H1 (cell line): ENCODE measurements at regions not wholly inside any gene's neighbourhood (a gene's known extent, or its start where the extent isn't known, plus 50 kb on each side); places are given as distances from the start of the nearest gene placed in this dataset.

Experiments used
- CBX5 ChIP-seq: fragments of 300-800, 300-1000 bp; sonication (generic); IDR thresholded peaks from 2 replicates; pipeline ENCODE4 v1.7.1; 2016; ENCODE audit warnings: antibody characterized with exemption, low read length, low read depth

DNA sequence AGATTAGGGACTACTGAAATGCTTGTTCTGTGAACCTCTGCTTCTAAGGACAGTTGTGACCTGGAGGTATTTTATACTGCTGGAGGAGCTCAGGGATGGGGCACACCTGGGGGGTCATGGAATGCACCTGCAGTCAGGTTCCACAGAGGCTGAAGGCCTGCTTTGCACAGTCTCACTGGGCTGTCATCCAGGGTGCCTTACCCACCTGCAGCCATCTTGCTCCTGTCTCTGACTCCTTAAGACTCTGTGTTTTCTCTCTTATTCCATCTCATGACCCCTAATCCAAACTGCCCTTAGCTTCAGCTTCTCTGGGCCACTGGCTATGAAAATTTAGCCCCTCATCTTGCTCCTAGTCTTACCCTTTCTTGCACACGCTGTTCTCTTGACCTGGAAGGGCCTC is 127.0 kb upstream of the SNX19 start (continued):
- TF ChIP-seq CBX5: no peak
